Gastroesophageal sphincter (tissue), 4 donors: ENCODE measurements at regions not wholly inside any gene's neighbourhood (a gene's known extent, or its start where the extent isn't known, plus 50 kb on each side); places are given as distances from the start of the nearest gene placed in this dataset.

Experiments used
- ATAC-seq: fragments of 150-250 bp; one replicate; pipeline ENCODE4 v1.9.1; 2016; ENCODE audit warnings: mild to moderate bottlenecking, moderate library complexity
- H3K27ac ChIP-seq, 4 donors: fragments of 200-600 bp; sonication (generic) in 3 of 4; 1 replicate in 3 of 4; 2 replicates in 1 of 4; pipeline ENCODE4 v1.5.1; 2016 to 2019
- H3K27me3 ChIP-seq: fragments of 200-600 bp; sonication (generic); one replicate; pipeline ENCODE4 v1.5.1; 2019
- H3K36me3 ChIP-seq, 2 donors: fragments of 200-600 bp; sonication (generic); one replicate each; pipeline ENCODE4 v1.5.1; 2019; ENCODE audit warnings: control low read depth in 1 of 2
- H3K4me1 ChIP-seq, 3 donors: fragments of 200-600 bp; sonication (generic); 1 replicate in 2 of 3; 2 replicates in 1 of 3; pipeline ENCODE4 v1.5.1; 2016 to 2019; ENCODE audit warnings: control low read depth in 2 of 3
- H3K4me3 ChIP-seq, 2 donors: fragments of 200-600 bp; sonication (generic); one replicate each; pipeline ENCODE4 v1.5.1; 2019; ENCODE audit warnings: mild to moderate bottlenecking in 1 of 2, moderate library complexity in 1 of 2
- H3K9me3 ChIP-seq, 3 donors: fragments of 200-600 bp; sonication (generic); one replicate each; pipeline ENCODE4 v1.5.1; 2017 to 2019; ENCODE audit warnings: control low read depth in 2 of 3
- EP300 ChIP-seq: sonication (generic); formaldehyde crosslinking; IDR thresholded peaks from one replicate; pipeline ENCODE4 v1.6.1; 2017; ENCODE audit warnings: antibody characterized with exemption, mild to moderate bottlenecking
- POLR2A ChIP-seq, 2 donors: fragments of 450-650 bp; IDR thresholded peaks; one replicate each; pipeline ENCODE4 v1.6.1; 2017; ENCODE audit warnings: antibody characterized with exemption in 2 of 2, mild to moderate bottlenecking in 2 of 2, moderate library complexity in 1 of 2
- POLR2AphosphoS5 ChIP-seq: sonication (generic); formaldehyde crosslinking; IDR thresholded peaks from one replicate; pipeline ENCODE4 v1.6.1; 2017; ENCODE audit warnings: antibody characterized with exemption
- WGBS, 2 donors: methylation state at CpG; one replicate each; pipeline ENCODE4 v1.1.5; 2018; ENCODE audit warnings: low coverage in 1 of 2; 5-methylcytosine and 5-hydroxymethylcytosine counted together
- TF ChIP-seq, protein P1 (sequence below), 4 experiments: fragments of 200-600 bp in 2 of 4; fragments of 450-650 bp in 2 of 4; sonication (generic) in 1 of 4; IDR thresholded peaks; one replicate each; pipeline ENCODE4 v1.5.1; 2017 to 2019; ENCODE audit warnings: antibody characterized with exemption in 4 of 4, mild to moderate bottlenecking in 2 of 4, moderate library complexity in 2 of 4

DNA sequence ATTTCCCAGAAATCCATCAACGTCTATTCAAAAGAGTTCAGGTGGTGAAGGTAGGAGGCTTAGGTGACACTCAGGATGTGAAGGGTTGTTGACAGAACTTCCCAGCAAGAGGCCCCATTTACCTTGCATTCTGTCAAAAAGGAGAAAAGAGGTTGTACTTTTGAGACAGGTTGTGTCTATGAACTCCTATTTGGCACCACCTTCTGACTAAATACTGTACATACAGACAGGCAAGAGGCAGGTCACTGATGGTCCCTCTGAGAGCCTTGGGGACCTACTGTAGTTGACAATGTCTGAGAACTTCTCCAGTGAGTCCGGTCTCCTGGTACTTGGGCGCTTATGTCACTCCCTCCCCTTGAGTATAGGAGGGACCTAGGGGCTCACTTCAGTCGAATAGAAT, 479.3 kb upstream of the ZFHX3 start:
- Histone ChIP-seq H3K4me3 (no peak overlapping the region), H3K4me1 (no peaks in the 10 kb centered on the region), H3K27ac (no peak overlapping the region), H3K36me3 (no peaks in the 10 kb centered on the region), H3K27me3 (peaks cover 4% of the 10 kb centered on the region), H3K9me3 (no peaks in the 10 kb centered on the region)
- TF ChIP-seq, protein P1, sequence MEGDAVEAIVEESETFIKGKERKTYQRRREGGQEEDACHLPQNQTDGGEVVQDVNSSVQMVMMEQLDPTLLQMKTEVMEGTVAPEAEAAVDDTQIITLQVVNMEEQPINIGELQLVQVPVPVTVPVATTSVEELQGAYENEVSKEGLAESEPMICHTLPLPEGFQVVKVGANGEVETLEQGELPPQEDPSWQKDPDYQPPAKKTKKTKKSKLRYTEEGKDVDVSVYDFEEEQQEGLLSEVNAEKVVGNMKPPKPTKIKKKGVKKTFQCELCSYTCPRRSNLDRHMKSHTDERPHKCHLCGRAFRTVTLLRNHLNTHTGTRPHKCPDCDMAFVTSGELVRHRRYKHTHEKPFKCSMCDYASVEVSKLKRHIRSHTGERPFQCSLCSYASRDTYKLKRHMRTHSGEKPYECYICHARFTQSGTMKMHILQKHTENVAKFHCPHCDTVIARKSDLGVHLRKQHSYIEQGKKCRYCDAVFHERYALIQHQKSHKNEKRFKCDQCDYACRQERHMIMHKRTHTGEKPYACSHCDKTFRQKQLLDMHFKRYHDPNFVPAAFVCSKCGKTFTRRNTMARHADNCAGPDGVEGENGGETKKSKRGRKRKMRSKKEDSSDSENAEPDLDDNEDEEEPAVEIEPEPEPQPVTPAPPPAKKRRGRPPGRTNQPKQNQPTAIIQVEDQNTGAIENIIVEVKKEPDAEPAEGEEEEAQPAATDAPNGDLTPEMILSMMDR (IDR thresholded peaks at IDR 0.05): no peak
- TF ChIP-seq POLR2A (IDR thresholded peaks at IDR 0.05) (no peak), EP300 (no peak)
- 80 to 100% methylated on average over 1 to 2 of the region's 4 CpGs for WGBS, 2 donors
- no peak for ATAC-seq

DNA sequence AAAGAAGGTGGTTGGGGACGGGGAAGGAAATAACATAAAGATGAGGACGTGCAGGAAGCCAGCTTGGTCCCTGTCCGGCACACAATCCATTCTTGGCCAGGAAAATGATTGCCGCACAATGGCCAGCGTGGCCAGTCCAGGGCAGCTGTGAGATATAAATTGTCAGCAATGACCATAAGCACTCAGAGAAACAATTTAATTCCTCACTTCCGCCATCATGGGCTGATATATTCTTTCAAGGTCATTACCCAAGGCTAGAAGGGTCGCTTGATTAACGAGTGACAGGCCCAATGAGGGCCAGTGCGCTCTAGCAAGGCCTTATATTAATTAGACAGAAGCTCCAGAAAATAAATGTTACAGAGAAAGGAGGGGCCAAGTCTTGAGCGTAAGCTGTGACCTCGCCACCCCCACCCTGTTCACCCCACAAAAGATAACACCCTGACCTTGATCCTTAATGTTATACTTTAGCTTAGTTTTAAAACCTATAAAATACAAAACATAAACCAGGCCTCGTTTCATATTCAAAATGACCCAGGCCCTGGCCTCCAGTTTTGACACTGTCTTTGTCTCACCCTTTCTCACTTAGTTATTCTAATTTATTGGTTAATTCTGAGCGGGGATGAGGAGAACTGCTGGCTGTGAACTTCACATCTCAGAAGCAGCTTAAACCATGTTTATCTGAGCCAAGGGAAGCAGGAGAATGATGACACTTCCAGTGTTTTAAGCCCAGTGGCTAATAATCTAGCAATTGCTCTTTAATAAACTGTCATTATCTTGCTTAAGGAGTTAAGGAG, 478.3 kb upstream of the ZFHX3 start:
- WGBS, 2 donors: 81 to 89% methylated on average over 5 to 13 of the region's 13 CpGs
- Histone ChIP-seq H3K27me3 (peaks cover 4% of the 10 kb centered on the region), H3K4me1 (no peaks in the 10 kb centered on the region), H3K36me3 (no peaks in the 10 kb centered on the region), H3K4me3 (no peak overlapping the region), H3K9me3 (no peaks in the 10 kb centered on the region), H3K27ac (no peak overlapping the region)
- no peak for ATAC-seq
- no peak for TF ChIP-seq POLR2AphosphoS5
- TF ChIP-seq, protein P1 (IDR thresholded peaks at IDR 0.05): no peak
- TF ChIP-seq POLR2A (IDR thresholded peaks at IDR 0.05): no peak
- no peak for TF ChIP-seq EP300

DNA sequence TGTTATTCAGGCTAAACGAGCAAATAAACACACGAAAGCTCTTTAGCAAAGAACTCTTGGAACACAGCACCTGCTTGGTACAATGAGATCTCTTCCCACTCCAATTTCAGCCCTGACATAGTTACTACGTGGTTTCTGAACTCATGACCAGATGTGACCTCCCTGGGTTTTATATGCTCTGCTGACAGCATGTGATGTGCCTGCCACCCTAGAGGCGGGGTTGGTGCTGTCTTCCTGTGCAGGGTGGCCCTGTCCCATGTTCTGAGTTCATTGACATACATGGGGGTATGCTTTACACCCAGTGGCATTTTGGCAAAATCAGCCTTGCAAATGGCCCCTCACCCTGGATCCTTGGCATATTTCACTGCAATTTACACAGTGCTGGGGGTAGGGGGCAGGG, 475.3 kb upstream of the ZFHX3 start:
- H3K4me1 ChIP-seq: no peaks in the 10 kb centered on the region
- TF ChIP-seq POLR2AphosphoS5: no peak
- TF ChIP-seq, protein P1 (IDR thresholded peaks at IDR 0.05): no peak
- no peak for TF ChIP-seq EP300
- no peak for TF ChIP-seq POLR2A (IDR thresholded peaks at IDR 0.05)

DNA sequence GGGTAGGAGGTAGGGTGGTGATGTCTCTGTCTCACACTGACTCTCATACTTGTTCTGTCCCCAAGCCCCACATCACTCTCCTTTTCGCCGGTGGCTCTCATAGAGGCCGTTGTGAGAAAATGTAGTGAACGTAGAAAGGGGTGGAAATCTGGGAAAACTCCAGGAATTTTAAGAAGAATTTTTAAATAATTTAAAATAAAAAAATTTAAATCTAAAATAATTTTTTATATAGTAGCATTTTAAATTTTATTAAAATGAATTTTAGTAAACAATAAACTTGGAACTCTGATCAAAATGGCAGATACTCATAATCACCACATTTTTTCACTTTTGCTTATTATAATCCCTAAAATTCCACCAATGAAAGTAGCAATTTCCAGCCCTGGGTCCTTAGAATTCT, 473.6 kb upstream of the ZFHX3 start:
- TF ChIP-seq POLR2AphosphoS5 (no peak), POLR2A (IDR thresholded peaks at IDR 0.05) (no peak), EP300 (no peak)
- TF ChIP-seq, protein P1 (IDR thresholded peaks at IDR 0.05): no peak
- no peaks in the 10 kb centered on the region for H3K36me3 ChIP-seq
- no peak overlapping the region for H3K27ac ChIP-seq
- H3K9me3 ChIP-seq: no peaks in the 10 kb centered on the region
- WGBS, 2 donors: 91 to 100% methylated on average over 4 of the region's 4 CpGs
- H3K27me3 ChIP-seq: peaks cover 4% of the 10 kb centered on the region
- ATAC-seq: no peak
- no peaks in the 10 kb centered on the region for H3K4me1 ChIP-seq
- H3K4me3 ChIP-seq: no peak overlapping the region

More for the DNA sequence above, 475.3 kb upstream of the ZFHX3 start:
- peaks cover 4% of the 10 kb centered on the region for H3K27me3 ChIP-seq
- H3K9me3 ChIP-seq: no peaks in the 10 kb centered on the region
- 81 to 94% methylated on average over 3 to 4 of the region's 4 CpGs for WGBS, 2 donors
- no peak overlapping the region for H3K4me3 ChIP-seq
- ATAC-seq: no peak
- H3K36me3 ChIP-seq: no peaks in the 10 kb centered on the region
- H3K27ac ChIP-seq: no peak overlapping the region

DNA sequence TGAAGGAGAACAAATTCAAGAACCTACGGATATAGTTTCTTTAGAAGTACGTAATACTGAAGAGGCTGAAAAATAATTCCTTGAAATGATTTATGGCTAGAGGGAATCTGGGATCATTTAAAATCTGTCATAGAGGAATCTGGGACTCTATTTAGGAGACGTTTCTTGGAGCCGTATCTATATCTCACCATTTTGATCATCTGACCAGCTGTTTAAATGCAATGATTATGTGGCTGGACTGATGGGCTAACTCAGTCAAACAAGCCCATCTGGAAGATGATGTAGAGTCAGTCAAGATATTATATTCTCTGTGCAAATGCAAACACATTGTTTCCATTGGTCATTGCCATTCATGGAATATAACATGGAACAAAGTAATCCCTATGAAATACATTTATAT, 467.7 kb upstream of the ZFHX3 start:
- Histone ChIP-seq H3K4me1 (no peaks in the 10 kb centered on the region), H3K36me3 (no peaks in the 10 kb centered on the region), H3K4me3 (no peak overlapping the region), H3K27ac (no peak overlapping the region), H3K27me3 (no peaks in the 10 kb centered on the region), H3K9me3 (no peaks in the 10 kb centered on the region)
- no peak for TF ChIP-seq EP300
- TF ChIP-seq POLR2A (IDR thresholded peaks at IDR 0.05): no peak
- TF ChIP-seq, protein P1 (IDR thresholded peaks at IDR 0.05): no peak
- no peak for TF ChIP-seq POLR2AphosphoS5
- 63 to 81% methylated on average over 4 of the region's 4 CpGs for WGBS, 2 donors
- no peak for ATAC-seq
